CD14-positive monocyte (primary cell): ENCODE measurements at regions not wholly inside any gene's neighbourhood (a gene's known extent, or its start where the extent isn't known, plus 50 kb on each side); places are given as distances from the start of the nearest gene placed in this dataset.

Experiments
- DNase-seq, 3 donors: peaks; one replicate each; pipeline ENCODE4 v3.0.0-alpha.2; 2011 to 2022
- H2AFZ ChIP-seq: 2 replicates; pipeline ENCODE4 v1.6.0; 2012; ENCODE audit warnings: mild to moderate bottlenecking, low read depth, low read length, inconsistent platforms; ENCODE audit not compliant: insufficient read depth, poor library complexity, severe bottlenecking
- H3K27ac ChIP-seq, 2 donors: 1 replicate in 1 of 2; 2 replicates in 1 of 2; pipeline ENCODE4 v1.5.1; 2012 to 2013; ENCODE audit warnings: low read length in 2 of 2, control low read depth in 1 of 2, inconsistent platforms in 1 of 2, low read depth in 1 of 2, mild to moderate bottlenecking in 1 of 2
- H3K27me3 ChIP-seq, 2 donors: one replicate each; pipeline versions ENCODE4 v1.6.0 to v1.6.1; 2011 to 2013; ENCODE audit warnings: low read length in 2 of 2; ENCODE audit not compliant: control insufficient read depth in 2 of 2, insufficient read depth in 2 of 2
- H3K36me3 ChIP-seq, 2 donors: replicated peaks in 1 of 2; 1 replicate in 1 of 2; 2 replicates in 1 of 2; pipeline versions ENCODE4 v1.5.1 to v1.6.1; 2012 to 2013; ENCODE audit warnings: low read length in 2 of 2, control low read depth in 1 of 2, inconsistent platforms in 1 of 2, mild to moderate bottlenecking in 1 of 2; ENCODE audit not compliant: insufficient read depth in 2 of 2, control insufficient read depth in 1 of 2
- H3K4me1 ChIP-seq, 2 donors: 1 replicate in 1 of 2; 2 replicates in 1 of 2; pipeline versions ENCODE4 v1.5.1 to v1.6.1; 2012 to 2013; ENCODE audit warnings: low read length in 2 of 2, control low read depth in 1 of 2, inconsistent platforms in 1 of 2, mild to moderate bottlenecking in 1 of 2, moderate library complexity in 1 of 2; ENCODE audit not compliant: insufficient read depth in 2 of 2, control insufficient read depth in 1 of 2
- H3K4me2 ChIP-seq: replicated peaks from 2 replicates; pipeline ENCODE3; 2012; ENCODE audit warnings: low read length, moderate library complexity, mild to moderate bottlenecking; ENCODE audit not compliant: poor library complexity, severe bottlenecking; ENCODE audit errors: extremely low read depth
- H3K4me3 ChIP-seq, 3 experiments: fragments of 200-600 bp in 1 of 3; sonication (generic) in 1 of 3; replicated peaks in 1 of 3; 1 replicate in 2 of 3; 2 replicates in 1 of 3; pipeline ENCODE4 v1.5.1; 2011 to 2013; ENCODE audit warnings: low read length in 3 of 3, mild to moderate bottlenecking in 3 of 3, control low read depth in 2 of 3, low read depth in 2 of 3, inconsistent platforms in 1 of 3, moderate library complexity in 1 of 3
- H3K79me2 ChIP-seq: 2 replicates; pipeline ENCODE4 v1.6.0; 2012; ENCODE audit warnings: mild to moderate bottlenecking, control low read depth, inconsistent platforms, low read length, moderate library complexity; ENCODE audit not compliant: insufficient read depth
- H3K9ac ChIP-seq: 2 replicates; pipeline ENCODE4 v1.6.0; 2017; ENCODE audit warnings: low read length, mild to moderate bottlenecking; ENCODE audit not compliant: insufficient read depth, poor library complexity, severe bottlenecking
- H3K9me3 ChIP-seq, 2 donors: replicated peaks in 1 of 2; 1 replicate in 1 of 2; 2 replicates in 1 of 2; pipeline versions ENCODE4 v1.5.1 to v1.6.1; 2012 to 2013; ENCODE audit warnings: low read length in 2 of 2, control low read depth in 1 of 2; ENCODE audit not compliant: control insufficient read depth in 1 of 2, insufficient read depth in 1 of 2
- H4K20me1 ChIP-seq: 2 replicates; pipeline ENCODE4 v1.6.0; 2012; ENCODE audit warnings: mild to moderate bottlenecking, low read length, control low read depth, moderate library complexity; ENCODE audit not compliant: insufficient read depth
- H3K27ac Mint-ChIP-seq, 7 donors: one replicate each; pipeline ENCODE4 v1.8.0; 2020; ENCODE audit warnings: mild to moderate bottlenecking in 7 of 7, mixed read lengths in 7 of 7, moderate library complexity in 6 of 7, inconsistent platforms in 2 of 7
- H3K27me3 Mint-ChIP-seq, 3 donors: one replicate each; pipeline ENCODE4 v1.8.0; 2021 to 2022; ENCODE audit warnings: low read depth in 3 of 3, mild to moderate bottlenecking in 3 of 3, mixed read lengths in 3 of 3, moderate library complexity in 3 of 3, inconsistent platforms in 1 of 3
- H3K36me3 Mint-ChIP-seq, 2 donors: one replicate each; pipeline ENCODE4 v1.8.0; 2020; ENCODE audit warnings: mixed read lengths in 2 of 2, inconsistent platforms in 1 of 2, mild to moderate bottlenecking in 1 of 2
- H3K4me1 Mint-ChIP-seq: one replicate; pipeline ENCODE4 v1.8.0; 2020; ENCODE audit warnings: mild to moderate bottlenecking, mixed read lengths
- H3K4me3 Mint-ChIP-seq, 2 donors: one replicate each; pipeline ENCODE4 v1.8.0; 2020; ENCODE audit warnings: mild to moderate bottlenecking in 2 of 2, mixed read lengths in 2 of 2, moderate library complexity in 1 of 2
- H3K9me3 Mint-ChIP-seq, 7 donors: one replicate each; pipeline ENCODE4 v1.8.0; 2020 to 2022; ENCODE audit warnings: mixed read lengths in 7 of 7, mild to moderate bottlenecking in 6 of 7, moderate library complexity in 6 of 7, inconsistent platforms in 2 of 7
- WGBS: methylation state at CpG from one replicate; pipeline ENCODE4 v1.1.5; 2013; ENCODE audit warnings: missing lambda C conversion rate; ENCODE audit not compliant: insufficient coverage; 5-methylcytosine and 5-hydroxymethylcytosine counted together
- intact Hi-C, 2 donors: fragments of 100-400 bp; cut with micrococcal nuclease; formaldehyde crosslinking; loops; one replicate each; pipeline versions ENCODE4 v1.15.0 to v1.15.1; 2023
- TF ChIP-seq, protein P1 (sequence below): fragments of 200-600 bp; IDR thresholded peaks from one replicate; pipeline ENCODE4 v1.8.0; 2022; ENCODE audit warnings: antibody characterized with exemption, mild to moderate bottlenecking

GRCh38 chr18:77197073-77197472 lies 52.6 kb upstream of the GALR1 start:
- Histone ChIP-seq H4K20me1 (no peaks in the 10 kb centered on the region), H3K79me2 (no peaks in the 10 kb centered on the region), H3K4me1 (no peaks in the 10 kb centered on the region), H3K27ac (no peak overlapping the region), H2AFZ (no peak overlapping the region), H3K9me3 (no peaks in the 10 kb centered on the region), H3K36me3 (no peaks in the 10 kb centered on the region), H3K9ac (no peak overlapping the region), H3K4me3 (no peak overlapping the region), H3K4me2 (no peak overlapping the region), H3K27me3 (no peaks in the 10 kb centered on the region)
- intact Hi-C loops, result no loop called here
- peaks cover 0 to 12% (median 3%) of the 10 kb centered on the region in 7 donors for H3K9me3 Mint-ChIP-seq
- H3K36me3 Mint-ChIP-seq, result no peaks in the 10 kb centered on the region
- H3K4me1 Mint-ChIP-seq, result no peaks in the 10 kb centered on the region
- H3K27ac Mint-ChIP-seq, result peak overlapping the region in 1 of 7 donors; percentile 6
- WGBS, result no CpG with 5 or more reads among the region's 2 CpGs
- no peak overlapping the region for H3K4me3 Mint-ChIP-seq
- TF ChIP-seq, protein P1, sequence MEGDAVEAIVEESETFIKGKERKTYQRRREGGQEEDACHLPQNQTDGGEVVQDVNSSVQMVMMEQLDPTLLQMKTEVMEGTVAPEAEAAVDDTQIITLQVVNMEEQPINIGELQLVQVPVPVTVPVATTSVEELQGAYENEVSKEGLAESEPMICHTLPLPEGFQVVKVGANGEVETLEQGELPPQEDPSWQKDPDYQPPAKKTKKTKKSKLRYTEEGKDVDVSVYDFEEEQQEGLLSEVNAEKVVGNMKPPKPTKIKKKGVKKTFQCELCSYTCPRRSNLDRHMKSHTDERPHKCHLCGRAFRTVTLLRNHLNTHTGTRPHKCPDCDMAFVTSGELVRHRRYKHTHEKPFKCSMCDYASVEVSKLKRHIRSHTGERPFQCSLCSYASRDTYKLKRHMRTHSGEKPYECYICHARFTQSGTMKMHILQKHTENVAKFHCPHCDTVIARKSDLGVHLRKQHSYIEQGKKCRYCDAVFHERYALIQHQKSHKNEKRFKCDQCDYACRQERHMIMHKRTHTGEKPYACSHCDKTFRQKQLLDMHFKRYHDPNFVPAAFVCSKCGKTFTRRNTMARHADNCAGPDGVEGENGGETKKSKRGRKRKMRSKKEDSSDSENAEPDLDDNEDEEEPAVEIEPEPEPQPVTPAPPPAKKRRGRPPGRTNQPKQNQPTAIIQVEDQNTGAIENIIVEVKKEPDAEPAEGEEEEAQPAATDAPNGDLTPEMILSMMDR, result no peak
- no peak for DNase-seq
- peaks cover 1 to 2% (median 1%) of the 10 kb centered on the region in 3 donors for H3K27me3 Mint-ChIP-seq

DNA sequence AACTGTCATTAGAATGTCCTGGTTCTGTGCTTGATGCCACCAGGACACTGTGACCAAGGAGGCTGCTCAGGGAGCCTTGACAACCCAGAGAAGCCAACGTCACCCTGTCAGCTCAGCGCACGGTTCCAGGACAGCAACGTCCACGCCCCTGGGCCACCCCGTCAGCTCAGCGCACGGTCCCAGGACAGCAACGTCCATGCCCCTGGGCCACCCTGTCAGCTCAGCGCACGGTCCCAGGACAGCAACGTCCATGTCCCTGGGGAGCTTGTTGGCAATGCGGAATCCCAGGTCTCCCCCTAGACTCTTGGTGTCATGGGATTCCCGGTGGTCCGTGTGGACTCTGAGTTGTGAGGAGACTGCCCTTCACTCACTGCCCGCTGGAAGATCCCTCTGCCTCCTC lies 51.0 kb upstream of the GALR1 start:
- no peaks in the 10 kb centered on the region for H3K36me3 ChIP-seq
- no peak overlapping the region for H3K4me2 ChIP-seq
- DNase-seq, result no peak
- no peak overlapping the region for H3K9ac ChIP-seq
- no peak overlapping the region for H3K4me3 ChIP-seq
- H3K27ac ChIP-seq, result no peak overlapping the region
- no peak overlapping the region for H2AFZ ChIP-seq
- intact Hi-C loops, result no loop called here
- no peaks in the 10 kb centered on the region for H3K4me1 ChIP-seq
- Mint-ChIP-seq H3K9me3 (peaks cover 0 to 12% (median 3%) of the 10 kb centered on the region in 7 donors), H3K27me3 (peaks cover 0 to 2% (median 1%) of the 10 kb centered on the region in 3 donors), H3K27ac (no peak overlapping the region), H3K36me3 (no peaks in the 10 kb centered on the region), H3K4me3 (no peak overlapping the region), H3K4me1 (no peaks in the 10 kb centered on the region)
- 98% methylated on average over 13 of the region's 16 CpGs for WGBS
- no peaks in the 10 kb centered on the region for H3K27me3 ChIP-seq
- no peaks in the 10 kb centered on the region for H3K9me3 ChIP-seq
- TF ChIP-seq, protein P1, result no peak
- H3K79me2 ChIP-seq, result no peaks in the 10 kb centered on the region
- no peaks in the 10 kb centered on the region for H4K20me1 ChIP-seq
